Endometrium (tissue), 2 donors: ENCODE measurements at regions not wholly inside any gene's neighbourhood (a gene's known extent, or its start where the extent isn't known, plus 50 kb on each side); places are given as distances from the start of the nearest gene placed in this dataset.
"Not testable (repeated sequence)": the region's sequence is repeated elsewhere in the genome, so short reads cannot be mapped to it uniquely, and the experiment has no call there.

Experiments used
- FAIRE-seq: peaks from 2 replicates; lab custom pipeline; 2012; peaks lifted over from hg19 to GRCh38; lab: Jason Lieb, UNC
- donor health status: control.
- donor health status: control.

GRCh38 chr5:87627363-87627762 lies 214.6 kb upstream of the CCNH start:
- FAIRE-seq: no peak

GRCh38 chr5:87608385-87608784 lies 195.7 kb upstream of the CCNH start:
- FAIRE-seq: no peak

- FAIRE-seq: no peak
Observed at GRCh38 chr5:87605663-87606062, 192.9 kb upstream of the CCNH start.

DNA sequence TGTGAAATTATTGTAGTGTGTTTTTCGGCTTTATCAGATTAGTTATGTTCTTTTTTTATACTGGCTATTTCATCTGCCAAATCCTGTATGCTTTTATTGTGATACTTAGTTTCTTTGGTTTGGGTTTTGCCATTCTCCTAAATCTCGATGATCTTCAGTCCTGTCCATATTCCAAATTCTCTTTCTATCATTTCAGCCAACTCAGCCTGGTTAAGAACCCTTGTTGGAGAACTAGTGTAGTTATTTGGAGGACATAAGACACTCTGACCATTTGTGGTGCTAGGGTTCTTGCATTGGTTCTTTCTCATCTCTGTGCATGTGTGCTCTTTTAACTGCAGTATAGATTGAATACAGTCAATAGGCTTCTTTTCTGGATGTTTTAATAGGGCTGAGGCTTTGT lies 187.0 kb upstream of the CCNH start:
- no peak for FAIRE-seq

- no peak for FAIRE-seq
Observed at GRCh38 chr5:87598460-87598859, 185.7 kb upstream of the CCNH start.

- no peak for FAIRE-seq
Observed at GRCh38 chr5:87594566-87594965, 181.8 kb upstream of the CCNH start.

- no peak for FAIRE-seq
Observed at GRCh38 chr5:87589587-87589986, 176.9 kb upstream of the CCNH start.

DNA sequence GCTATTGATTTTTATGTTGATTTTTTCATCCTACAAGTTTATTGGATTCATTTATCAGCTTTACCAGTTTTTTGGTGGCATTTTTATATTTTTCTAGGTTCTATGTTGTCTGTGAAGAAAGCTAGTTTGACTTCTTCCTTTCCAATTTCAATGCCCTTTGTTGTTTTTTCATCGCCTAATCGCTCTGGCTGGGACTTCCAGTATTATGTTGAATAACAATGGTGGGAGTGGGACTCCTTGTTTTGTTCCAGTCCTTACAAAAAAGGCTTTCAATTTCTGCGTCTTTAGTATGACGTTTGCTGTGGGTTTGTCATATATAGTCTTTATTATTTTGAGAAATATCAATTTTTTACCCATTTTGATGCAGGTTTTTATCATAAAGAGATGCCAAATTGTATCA lies 175.6 kb upstream of the CCNH start:
- FAIRE-seq: no peak

DNA sequence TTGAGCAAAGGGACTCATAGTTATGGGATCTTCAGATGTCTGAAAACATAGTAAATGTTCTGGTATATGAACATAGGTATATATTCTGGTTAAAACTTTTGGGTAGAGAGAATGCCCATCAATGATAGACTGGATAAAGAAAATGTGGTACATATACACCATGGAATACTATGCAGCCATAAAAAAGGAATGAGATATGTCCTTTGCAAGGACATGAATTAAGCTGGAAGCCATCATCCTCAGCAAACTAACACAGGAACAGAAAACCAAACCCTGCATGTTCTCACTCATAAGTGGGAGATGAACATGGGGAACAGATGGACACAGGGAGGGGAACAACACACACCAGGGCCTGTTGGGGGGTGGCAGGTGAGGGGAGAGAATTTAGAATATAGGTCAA lies 171.0 kb upstream of the CCNH start:
- FAIRE-seq: not testable (repeated sequence)

DNA sequence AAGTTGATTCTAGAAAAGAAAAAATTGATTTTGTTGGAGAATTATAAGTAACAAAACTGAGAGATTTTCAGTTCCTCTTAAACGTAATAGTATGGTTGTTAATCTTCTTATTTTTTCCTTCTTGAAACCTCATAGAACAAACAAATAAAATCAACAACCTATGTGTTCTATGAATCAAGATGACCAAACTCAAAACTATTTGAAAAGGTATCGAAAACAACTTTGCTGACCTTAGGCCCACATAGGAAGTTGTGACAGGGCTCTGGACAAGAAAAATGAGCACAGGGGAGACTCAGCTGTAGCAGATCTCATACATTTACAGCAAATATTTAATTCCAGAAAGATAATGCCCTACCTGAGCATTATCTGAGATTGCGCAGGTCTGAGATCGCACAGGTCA lies 169.4 kb upstream of the CCNH start:
- FAIRE-seq: no peak

GRCh38 chr5:87581661-87582060 lies 168.9 kb upstream of the CCNH start:
- no peak for FAIRE-seq

DNA sequence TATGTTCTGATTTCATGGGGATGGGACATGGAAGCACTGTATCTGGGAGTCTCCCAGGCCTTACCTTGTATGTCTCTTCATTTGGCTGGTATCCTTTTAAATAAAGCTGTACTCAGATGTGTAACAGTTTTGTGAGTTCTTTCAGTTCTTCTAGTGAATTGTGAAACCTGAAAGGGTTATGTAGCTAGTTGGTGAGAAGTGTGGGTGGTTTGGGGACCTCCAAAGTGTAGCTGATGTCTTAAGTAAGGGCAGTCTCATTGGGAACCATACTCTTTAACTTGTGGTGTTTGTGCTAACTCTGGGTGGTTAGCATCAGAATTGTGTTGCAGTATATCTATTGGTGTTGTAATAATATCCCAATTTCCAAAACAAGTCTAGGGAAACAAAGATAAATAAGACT lies 166.9 kb upstream of the CCNH start:
- FAIRE-seq: no peak

DNA sequence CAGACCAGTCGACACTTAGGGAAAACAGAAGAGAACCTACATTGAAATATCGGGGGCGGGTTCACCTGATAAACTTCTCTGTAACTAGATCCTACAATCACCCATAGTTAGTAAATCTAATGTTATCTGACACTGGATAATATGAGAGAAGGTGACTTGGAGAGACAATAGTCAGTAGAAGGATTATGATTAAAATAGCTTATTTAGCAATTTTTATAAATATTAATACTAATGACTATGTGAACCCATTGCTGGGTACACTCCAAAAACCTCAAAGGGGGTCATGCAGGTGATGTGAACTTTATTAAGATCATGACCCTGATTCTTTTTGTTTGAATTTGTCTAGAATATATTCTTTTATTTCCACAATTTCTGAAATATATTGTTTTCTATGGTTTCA lies 164.1 kb upstream of the CCNH start:
- no peak for FAIRE-seq

- FAIRE-seq: not testable (repeated sequence)
Observed at GRCh38 chr5:87576306-87576705, 163.6 kb upstream of the CCNH start.

GRCh38 chr5:87574106-87574505 lies 161.4 kb upstream of the CCNH start:
- FAIRE-seq: no peak

DNA sequence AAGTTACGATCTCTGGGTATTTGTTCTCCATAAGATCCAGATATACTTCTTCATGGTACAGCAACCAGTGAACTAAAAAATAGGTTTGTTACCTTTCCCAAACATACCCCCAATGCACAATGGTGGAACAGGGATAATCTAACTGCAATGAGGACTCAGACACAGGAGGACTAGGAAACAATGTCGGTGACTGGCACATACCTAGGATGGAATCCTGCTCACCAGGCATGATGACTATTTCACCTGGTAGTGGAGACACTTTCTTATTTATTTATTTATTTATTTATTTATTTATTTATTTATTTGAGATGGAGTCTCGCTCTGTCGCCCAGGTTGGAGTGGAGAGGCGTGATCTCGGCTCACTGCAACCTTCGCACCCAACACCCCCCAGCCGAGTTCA lies 159.9 kb upstream of the CCNH start:
- no peak for FAIRE-seq

- FAIRE-seq: no peak
Observed at GRCh38 chr5:87572090-87572489, 159.4 kb upstream of the CCNH start.

GRCh38 chr5:87570366-87570765 lies 157.6 kb upstream of the CCNH start:
- FAIRE-seq: no peak

- no peak for FAIRE-seq
Observed at GRCh38 chr5:87562068-87562467, 149.3 kb upstream of the CCNH start.

DNA sequence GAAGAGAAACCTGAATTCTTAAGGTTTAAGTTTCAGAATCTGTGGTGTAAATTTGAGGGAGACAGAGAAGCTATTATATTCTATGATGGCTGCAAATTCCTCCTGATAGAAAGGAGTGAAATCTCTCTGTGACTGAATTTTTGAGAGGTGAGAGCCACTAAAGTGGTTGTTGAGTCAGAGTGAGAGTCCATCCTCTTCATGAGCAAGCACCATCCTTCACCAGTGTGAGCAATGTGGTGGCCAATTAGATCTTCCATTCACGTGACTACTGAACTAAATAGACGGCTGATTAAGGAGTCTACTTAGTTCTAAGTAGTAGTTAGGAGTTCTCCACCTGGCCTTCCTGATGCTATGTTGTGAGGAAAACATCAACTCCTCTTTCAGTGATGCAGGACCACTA lies 147.8 kb upstream of the CCNH start:
- no peak for FAIRE-seq

- FAIRE-seq: peak; percentile 97
Observed at GRCh38 chr5:87551911-87552310, 139.2 kb upstream of the CCNH start.

DNA sequence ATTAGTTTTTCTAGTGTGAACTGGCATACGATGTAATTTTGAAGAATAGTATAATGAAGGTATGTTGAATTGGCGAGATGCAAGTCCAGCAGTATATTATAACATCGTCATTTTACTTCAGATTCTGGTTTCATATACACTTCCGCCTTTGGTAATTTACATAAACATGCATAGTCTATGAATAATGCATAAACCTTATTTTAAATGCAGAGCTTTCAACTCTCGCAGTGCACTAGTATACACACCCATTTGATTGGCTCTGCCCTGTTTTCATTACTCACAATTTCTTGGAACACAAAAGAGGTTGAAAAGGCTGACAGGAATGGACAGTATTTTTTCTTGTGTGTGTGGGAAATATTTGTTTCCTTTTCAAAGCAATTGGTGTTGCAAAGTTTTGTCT lies 128.9 kb upstream of the CCNH start:
- FAIRE-seq: no peak

- peak; percentile 94 for FAIRE-seq
Observed at GRCh38 chr5:87541033-87541432, 128.3 kb upstream of the CCNH start.

- FAIRE-seq: no peak
Observed at GRCh38 chr5:87539839-87540238, 127.1 kb upstream of the CCNH start.

DNA sequence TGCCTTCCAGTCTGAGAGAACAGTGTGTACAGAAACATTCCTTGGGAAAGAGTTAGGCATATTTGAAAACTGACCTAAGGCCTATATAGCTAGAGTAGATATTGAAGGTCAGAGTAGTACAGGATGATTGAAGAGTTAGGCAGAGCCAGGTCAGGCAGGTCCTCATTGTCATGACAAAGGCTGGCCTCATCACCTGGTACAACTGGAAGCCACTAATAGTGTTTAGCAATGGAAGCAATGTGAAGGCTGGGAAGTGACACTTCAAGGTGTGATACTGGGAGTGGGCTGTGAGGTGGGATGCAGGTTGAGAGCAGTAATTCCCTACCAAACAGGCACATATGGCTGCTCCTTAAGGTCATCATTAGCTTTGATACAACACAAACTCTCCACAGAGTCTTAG lies 123.6 kb upstream of the CCNH start:
- FAIRE-seq: no peak
